Activated T-cell treated with anti-CD3 and anti-CD28 coated beads, Interleukin-2, amount 50 U/mL, for 1 hour (primary cell): ENCODE measurements at regions not wholly inside any gene's neighbourhood (a gene's known extent, or its start where the extent isn't known, plus 50 kb on each side); places are given as distances from the start of the nearest gene placed in this dataset.

Source experiments
- DNase-seq: peaks from one replicate; pipeline ENCODE4 v3.0.0-alpha.2; 2020

- DNase-seq: no peak
These were observed 381.0 kb upstream of the RGMA start for GRCh38 chr15:93469994-93470393.

- DNase-seq: no peak
These were observed 378.3 kb upstream of the RGMA start for GRCh38 chr15:93467337-93467736.

DNA sequence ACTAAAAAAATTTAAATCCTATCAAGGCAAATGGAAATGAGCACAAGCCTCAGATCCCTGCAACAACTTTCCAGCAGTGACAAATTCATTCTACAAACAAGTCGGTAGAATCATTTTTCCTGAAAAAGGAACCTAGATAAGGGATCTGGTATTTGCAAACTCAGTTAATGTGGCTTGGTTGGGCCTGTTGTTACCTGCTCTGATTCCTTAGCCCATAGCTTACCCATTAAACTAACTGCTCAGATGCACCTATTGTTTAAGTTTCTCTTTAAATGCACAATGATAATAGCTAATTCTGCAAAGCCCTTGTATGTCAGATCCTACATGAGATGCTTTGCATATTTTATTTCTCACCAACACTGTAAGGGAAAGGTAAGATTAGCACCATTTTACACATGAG, 377.4 kb upstream of the RGMA start:
- no peak for DNase-seq

- no peak for DNase-seq
These were observed 373.7 kb upstream of the RGMA start for GRCh38 chr15:93462690-93463089.

DNA sequence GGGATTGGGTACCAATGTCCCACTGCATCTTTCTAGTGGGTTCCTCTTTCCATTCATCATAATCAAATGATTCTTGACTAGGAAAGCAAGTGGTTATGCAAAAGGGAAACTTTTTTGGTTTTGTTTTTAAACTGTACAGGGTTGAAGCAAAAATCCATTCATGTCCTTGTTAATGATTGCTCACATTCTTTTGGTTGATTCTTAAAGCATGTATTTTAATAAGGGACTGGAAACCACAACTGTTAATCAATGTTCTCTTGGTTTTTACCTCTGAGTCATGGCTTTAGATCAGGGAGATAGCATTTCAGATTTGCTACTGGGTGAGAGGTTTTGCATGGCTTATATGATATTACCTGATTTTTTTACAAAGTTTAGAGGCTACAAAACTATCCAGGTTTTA, 371.7 kb upstream of the RGMA start:
- DNase-seq: no peak

DNA sequence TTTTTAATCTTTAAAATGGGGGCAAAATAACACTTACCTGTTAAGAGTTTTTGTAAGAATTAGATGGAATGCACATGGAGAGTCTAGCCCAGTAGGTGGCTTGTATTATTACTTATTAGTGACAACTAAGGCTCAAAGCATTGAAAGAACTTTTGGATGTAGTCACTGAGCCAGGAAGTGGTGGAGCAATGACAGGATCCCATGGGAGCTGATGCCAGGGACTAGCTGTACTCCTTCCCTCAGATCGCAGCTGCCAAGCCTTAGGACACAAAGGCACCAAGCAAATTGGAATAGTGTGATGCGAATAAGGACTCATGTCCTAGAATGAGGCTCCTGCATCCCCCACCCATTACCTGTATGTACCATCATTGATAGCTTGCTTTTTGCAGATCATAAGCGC, 370.4 kb upstream of the RGMA start:
- DNase-seq: no peak

- no peak for DNase-seq
These were observed 369.6 kb upstream of the RGMA start for GRCh38 chr15:93458597-93458996.

GRCh38 chr15:93454788-93455187, 365.8 kb upstream of the RGMA start:
- no peak for DNase-seq

DNA sequence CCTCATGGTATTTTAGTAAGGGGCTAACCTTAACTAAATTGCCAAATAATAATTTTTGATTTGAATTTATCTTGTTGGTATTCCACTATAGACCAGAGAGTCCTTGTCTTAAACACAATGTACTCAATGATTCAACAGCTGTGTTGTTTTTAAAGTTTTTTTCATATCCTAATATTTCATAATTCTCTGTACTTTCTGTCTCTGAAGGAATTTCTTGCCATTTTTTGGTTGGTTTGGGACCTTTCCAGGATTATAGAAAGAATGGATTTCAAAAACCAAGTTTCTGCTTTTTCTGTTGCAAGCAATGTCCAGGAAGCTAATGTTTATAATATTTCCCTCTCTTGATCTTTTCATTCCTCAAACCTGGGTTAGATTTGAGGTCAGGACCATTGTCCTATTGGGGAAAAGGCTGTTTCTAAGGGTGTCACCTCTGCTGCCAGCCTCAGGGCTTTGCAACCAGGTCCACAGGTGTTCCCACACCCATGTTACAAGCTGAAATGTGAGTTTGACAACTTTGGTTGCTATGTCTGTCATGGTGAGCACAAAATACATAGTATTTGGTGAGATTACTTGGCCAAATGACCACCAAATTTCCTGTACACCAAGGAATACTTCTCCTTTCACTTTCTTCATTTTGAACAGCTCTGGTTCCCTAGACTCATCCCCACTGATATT, 363.7 kb upstream of the RGMA start:
- DNase-seq: no peak

GRCh38 chr15:93451822-93452221, 362.8 kb upstream of the RGMA start:
- DNase-seq: no peak

- no peak for DNase-seq
These were observed 362.3 kb upstream of the RGMA start for GRCh38 chr15:93451265-93451664.

DNA sequence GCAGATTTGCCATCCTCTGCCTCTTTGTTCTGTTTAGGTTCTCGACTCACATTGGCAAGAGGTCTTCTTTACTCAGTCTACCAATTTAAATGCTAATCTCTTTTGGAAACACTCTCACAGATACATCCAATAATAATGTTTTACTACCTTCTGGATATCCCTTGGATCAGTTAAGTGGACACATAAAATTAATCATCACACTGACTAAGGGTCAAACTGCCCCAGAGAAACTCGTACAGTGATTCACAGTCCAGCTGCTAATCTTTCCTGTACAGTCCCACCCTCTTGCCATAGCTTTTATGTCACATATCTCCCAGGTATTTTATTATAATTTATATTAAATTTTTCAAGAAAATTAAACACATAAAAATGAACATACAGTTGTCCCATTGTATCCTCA, 360.8 kb upstream of the RGMA start:
- no peak for DNase-seq

GRCh38 chr15:93438310-93438709, 349.3 kb upstream of the RGMA start:
- DNase-seq: no peak

DNA sequence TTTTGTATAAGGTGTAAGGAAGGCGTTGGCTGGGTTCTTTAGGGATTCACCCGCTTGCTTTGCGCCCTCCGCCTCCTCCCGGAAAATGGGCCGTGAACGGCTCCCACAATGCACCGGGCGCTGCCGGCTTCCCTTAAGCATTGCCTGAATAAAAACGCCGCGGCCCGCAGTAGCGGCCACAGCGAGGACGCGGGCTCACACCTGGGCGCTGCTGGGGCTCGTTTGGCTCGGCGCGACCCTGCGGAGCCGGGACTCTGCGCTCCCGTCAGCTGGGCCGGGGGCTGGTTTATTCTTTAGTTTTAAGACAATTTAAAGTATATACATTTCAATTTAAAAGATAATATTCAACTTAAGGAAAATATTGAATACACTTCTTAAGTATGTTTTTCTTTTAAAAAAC, 343.5 kb upstream of the RGMA start:
- no peak for DNase-seq

DNA sequence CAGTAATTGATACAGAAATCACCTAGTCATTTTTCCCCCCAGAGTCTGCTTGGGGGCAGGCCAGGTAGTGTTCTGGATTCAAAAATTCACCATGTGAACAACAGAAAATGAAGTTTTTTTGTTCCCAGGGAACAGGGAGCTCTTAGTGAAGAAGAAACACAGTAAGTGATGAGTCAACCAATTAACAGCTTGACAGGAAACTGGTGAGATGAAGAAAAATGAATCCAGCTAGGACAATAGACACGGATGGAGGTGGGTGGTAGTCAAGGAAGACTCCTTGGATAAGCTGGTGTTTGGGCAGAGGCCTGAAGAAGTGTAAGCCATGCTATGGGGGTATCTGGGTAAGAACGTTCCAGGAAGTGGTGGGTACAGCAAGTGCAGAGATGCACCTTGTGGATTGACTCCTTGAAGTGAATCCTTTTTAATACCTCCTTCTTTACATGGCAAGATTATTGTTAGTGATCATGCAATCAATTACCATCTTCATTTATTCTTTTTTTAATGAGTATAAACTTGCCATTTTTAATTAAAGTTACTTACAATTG, 339.9 kb upstream of the RGMA start:
- no peak for DNase-seq

- no peak for DNase-seq
These were observed 339.1 kb upstream of the RGMA start for GRCh38 chr15:93428150-93428549.

- DNase-seq: no peak
These were observed 335.1 kb upstream of the RGMA start for GRCh38 chr15:93424131-93424530.

GRCh38 chr15:93422476-93422875, 333.5 kb upstream of the RGMA start:
- DNase-seq: no peak

DNA sequence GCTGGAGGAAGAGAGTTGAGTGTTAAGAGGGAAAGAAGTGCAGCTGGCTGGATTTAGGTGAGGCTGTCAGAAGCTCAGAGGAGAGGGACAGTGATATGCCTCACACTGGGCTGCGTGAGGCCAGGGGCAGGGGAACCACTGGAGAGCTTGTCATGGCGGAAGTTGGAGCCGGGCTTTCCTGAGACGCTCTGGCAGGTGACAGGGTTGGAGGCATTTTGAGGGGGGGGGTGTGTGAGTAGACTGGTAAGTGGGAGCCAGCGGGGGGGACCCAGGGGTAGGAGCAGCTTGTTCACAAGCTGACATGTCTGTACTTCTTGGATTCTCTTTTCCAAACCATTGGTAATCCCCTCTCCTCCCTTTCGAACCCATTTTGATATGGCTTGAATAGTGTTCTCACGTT, 331.5 kb upstream of the RGMA start:
- DNase-seq: no peak

GRCh38 chr15:93420050-93420452, 331.0 kb upstream of the RGMA start:
- no peak for DNase-seq

GRCh38 chr15:93418566-93418965, 329.6 kb upstream of the RGMA start:
- DNase-seq: no peak

DNA sequence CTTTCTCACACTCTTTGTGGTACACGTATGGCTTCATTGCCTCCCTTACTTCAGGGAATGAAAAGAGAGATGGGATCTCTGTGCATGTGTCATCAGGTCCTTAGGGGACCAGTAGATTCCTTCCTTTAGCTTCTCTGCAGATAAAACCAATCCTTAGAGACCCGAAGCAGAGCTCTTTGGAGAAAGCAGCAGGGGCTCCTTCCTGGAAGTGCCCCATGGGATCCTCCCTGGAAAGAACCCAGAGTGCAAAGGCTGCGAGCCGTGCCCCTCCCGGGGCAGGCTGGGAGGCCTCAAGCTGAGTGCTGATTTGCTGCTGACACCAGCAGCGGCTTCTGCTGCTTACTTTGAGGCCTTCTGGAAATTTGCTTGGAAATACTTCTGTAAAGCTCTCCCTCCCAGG, 328.6 kb upstream of the RGMA start:
- DNase-seq: no peak

GRCh38 chr15:93417156-93417555, 328.1 kb upstream of the RGMA start:
- no peak for DNase-seq

- DNase-seq: no peak
These were observed 326.6 kb upstream of the RGMA start for GRCh38 chr15:93415576-93415975.

DNA sequence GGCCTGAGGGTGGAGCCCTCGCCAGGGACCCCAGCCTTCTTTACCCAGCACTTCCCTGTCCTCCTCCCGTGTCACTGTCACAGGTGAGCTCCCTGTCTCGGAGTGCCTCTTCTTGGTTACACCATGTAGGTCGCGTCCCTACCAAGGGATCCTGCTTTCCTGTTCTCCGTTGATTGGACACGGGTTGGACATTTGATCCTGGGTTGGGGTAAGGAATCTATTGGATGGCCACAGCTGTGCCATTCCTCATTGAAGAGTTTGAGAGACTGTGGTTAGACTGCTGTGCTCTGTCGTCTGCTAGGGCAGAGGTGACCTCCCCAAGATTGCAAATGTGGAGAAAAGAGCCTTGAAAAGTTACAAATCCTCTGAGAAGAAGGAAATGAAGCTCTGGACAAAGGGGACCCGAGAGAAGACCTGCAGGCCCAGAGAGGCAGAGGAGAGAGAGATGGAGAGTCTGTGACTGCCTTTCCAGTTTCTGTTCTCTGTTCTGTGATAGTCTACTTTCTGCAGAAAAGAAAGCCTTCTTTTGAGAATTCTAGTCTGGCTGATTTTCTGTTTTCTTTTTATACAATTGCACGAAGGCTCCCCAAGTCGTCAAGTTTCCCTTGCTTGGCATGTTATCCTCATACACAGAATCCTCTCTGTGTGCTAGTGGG, 325.7 kb upstream of the RGMA start:
- no peak for DNase-seq
